H1 (cell line): ENCODE measurements at regions not wholly inside any gene's neighbourhood (a gene's known extent, or its start where the extent isn't known, plus 50 kb on each side); places are given as distances from the start of the nearest gene placed in this dataset.

Source experiments
- CTCF ChIA-PET: fragments of 300-600 bp; sonication (Branson Sonifier 250); formaldehyde crosslinking; loops from one replicate; lab custom pipeline; 2021; ENCODE audit not compliant: partially characterized antibody; lab: Charles Lee
- POLR2A ChIA-PET: fragments of 300-600 bp; sonication (Branson Sonifier 250); formaldehyde crosslinking; loops from one replicate; lab custom pipeline; 2021; ENCODE audit warnings: inconsistent platforms; ENCODE audit not compliant: partially characterized antibody; lab: Charles Lee
- DNase-seq, 2 experiments: peaks; one replicate each; pipeline versions ENCODE4 v3.0.0 to v3.0.0-alpha.2; 2010 to 2022; ENCODE audit warnings: low spot score in 2 of 2, low read depth in 1 of 2, mixed read lengths in 1 of 2
- FAIRE-seq: peaks from 2 replicates; lab custom pipeline; 2011; peaks lifted over from hg19 to GRCh38; lab: Jason Lieb, UNC
- H2AFZ ChIP-seq: 2 replicates; pipeline ENCODE4 v1.8.1; 2012; ENCODE audit warnings: low read length, inconsistent platforms
- H2AK5ac ChIP-seq: 2 replicates; pipeline ENCODE4 v1.6.1; 2013; ENCODE audit warnings: low read depth, low read length
- H2BK120ac ChIP-seq: replicated peaks from 2 replicates; pipeline ENCODE3; 2013; ENCODE audit warnings: low read depth, low read length, inconsistent platforms
- H2BK12ac ChIP-seq: 2 replicates; pipeline ENCODE4 v1.6.1; 2013; ENCODE audit warnings: low read depth, low read length
- H2BK15ac ChIP-seq: 2 replicates; pipeline ENCODE4 v1.6.1; 2013; ENCODE audit warnings: low read length
- H2BK20ac ChIP-seq: 2 replicates; pipeline ENCODE4 v1.6.1; 2013; ENCODE audit warnings: low read length
- H2BK5ac ChIP-seq: 2 replicates; pipeline ENCODE4 v1.6.1; 2013; ENCODE audit warnings: low read depth, low read length
- H3K14ac ChIP-seq: 2 replicates; pipeline ENCODE4 v1.6.1; 2013; ENCODE audit warnings: inconsistent platforms; ENCODE audit not compliant: insufficient read length
- H3K18ac ChIP-seq: 2 replicates; pipeline ENCODE4 v1.6.1; 2013; ENCODE audit warnings: low read length; ENCODE audit errors: extremely low read depth
- H3K23ac ChIP-seq: 2 replicates; pipeline ENCODE4 v1.6.1; 2013; ENCODE audit warnings: inconsistent platforms; ENCODE audit not compliant: insufficient read length
- H3K23me2 ChIP-seq: 2 replicates; pipeline ENCODE4 v1.6.1; 2013; ENCODE audit warnings: low read depth, low read length
- H3K27ac ChIP-seq: 2 replicates; pipeline ENCODE4 v1.6.1; 2011; ENCODE audit warnings: low read depth, low read length, inconsistent platforms
- H3K27me3 ChIP-seq, 4 experiments: replicated peaks in 1 of 4; 1 replicate in 1 of 4; 2 replicates in 3 of 4; pipeline versions ENCODE4 v1.6.1 to v1.8.1; 2011 to 2013; ENCODE audit warnings: low read length in 3 of 4, mild to moderate bottlenecking in 3 of 4, inconsistent platforms in 2 of 4, mixed read lengths in 2 of 4, moderate library complexity in 1 of 4; ENCODE audit not compliant: control insufficient read depth in 3 of 4, insufficient read depth in 3 of 4; ENCODE audit errors: extremely low read depth in 1 of 4
- H3K36me3 ChIP-seq, 4 experiments: 2 replicates each; pipeline versions ENCODE4 v1.6.1 to v1.8.1; 2011 to 2013; ENCODE audit warnings: mild to moderate bottlenecking in 4 of 4, low read length in 3 of 4, moderate library complexity in 2 of 4, control low read depth in 1 of 4, inconsistent platforms in 1 of 4; ENCODE audit not compliant: insufficient read depth in 4 of 4, control insufficient read depth in 2 of 4
- H3K4ac ChIP-seq: replicated peaks from 2 replicates; pipeline ENCODE3; 2013; ENCODE audit warnings: low read length, low read depth, mixed read lengths, inconsistent platforms; ENCODE audit not compliant: insufficient read length
- H3K4me1 ChIP-seq, 4 experiments: replicated peaks in 1 of 4; 1 replicate in 1 of 4; 2 replicates in 3 of 4; pipeline versions ENCODE4 v1.6.1 to v1.8.1; 2011 to 2013; ENCODE audit warnings: low read length in 3 of 4, inconsistent platforms in 2 of 4, mixed read lengths in 1 of 4; ENCODE audit not compliant: insufficient read depth in 4 of 4, control insufficient read depth in 3 of 4
- H3K4me2 ChIP-seq, 2 experiments: 2 replicates each; pipeline versions ENCODE4 v1.6.1 to v1.8.1; 2011 to 2013; ENCODE audit warnings: low read depth in 2 of 2, low read length in 2 of 2, control low read depth in 1 of 2, inconsistent platforms in 1 of 2, mild to moderate bottlenecking in 1 of 2; ENCODE audit not compliant: insufficient read depth in 1 of 2
- H3K4me3 ChIP-seq, 4 experiments: fragments of 200-600, 300-600 bp in 1 of 4; sonication (generic), shearing (Covaris generic), sonication (Bioruptor Twin) in 1 of 4; 2 replicates each; pipeline versions ENCODE4 v1.5.1 to v1.8.1; 2011 to 2016; ENCODE audit warnings: low read length in 4 of 4, low read depth in 3 of 4, control low read depth in 2 of 4, inconsistent platforms in 2 of 4, mild to moderate bottlenecking in 2 of 4, mixed read lengths in 1 of 4, moderate library complexity in 1 of 4; ENCODE audit not compliant: insufficient read depth in 2 of 4; ENCODE audit errors: extremely low read depth in 1 of 4
- H3K56ac ChIP-seq: replicated peaks from 2 replicates; pipeline ENCODE3; 2013; ENCODE audit warnings: low read depth, mild to moderate bottlenecking, mixed read lengths, low read length, inconsistent platforms; ENCODE audit not compliant: insufficient read length
- H3K79me1 ChIP-seq: 2 replicates; pipeline ENCODE4 v1.6.1; 2013; ENCODE audit warnings: low read depth, low read length, control low read depth
- H3K79me2 ChIP-seq, 2 experiments: 2 replicates each; pipeline versions ENCODE4 v1.6.1 to v1.8.1; 2012 to 2013; ENCODE audit warnings: low read length in 2 of 2, mild to moderate bottlenecking in 2 of 2, inconsistent platforms in 1 of 2; ENCODE audit not compliant: insufficient read depth in 2 of 2, control insufficient read depth in 1 of 2
- H3K9ac ChIP-seq, 4 experiments: replicated peaks in 1 of 4; 1 replicate in 1 of 4; 2 replicates in 3 of 4; pipeline versions ENCODE4 v1.6.1 to v1.8.1; 2011 to 2013; ENCODE audit warnings: low read depth in 3 of 4, low read length in 3 of 4, control low read depth in 2 of 4, mild to moderate bottlenecking in 2 of 4, moderate library complexity in 2 of 4, inconsistent platforms in 1 of 4; ENCODE audit errors: extremely low read depth in 1 of 4
- H3K9me3 ChIP-seq, 2 experiments: 2 replicates each; pipeline versions ENCODE4 v1.6.1 to v1.8.1; 2012 to 2013; ENCODE audit warnings: mild to moderate bottlenecking in 2 of 2, moderate library complexity in 2 of 2, control low read depth in 1 of 2, inconsistent platforms in 1 of 2, low read depth in 1 of 2, low read length in 1 of 2, mixed read lengths in 1 of 2; ENCODE audit not compliant: insufficient read depth in 2 of 2
- H4K20me1 ChIP-seq, 2 experiments: replicated peaks in 1 of 2; 2 replicates each; pipeline versions ENCODE3 to v1.8.1; 2011 to 2013; ENCODE audit warnings: inconsistent platforms in 2 of 2, low read length in 2 of 2, mild to moderate bottlenecking in 1 of 2; ENCODE audit not compliant: insufficient read depth in 2 of 2, control insufficient read depth in 1 of 2
- H4K5ac ChIP-seq: 2 replicates; pipeline ENCODE4 v1.6.1; 2013; ENCODE audit warnings: low read length, low read depth, mixed read lengths, inconsistent platforms; ENCODE audit not compliant: insufficient read length
- H4K8ac ChIP-seq: 2 replicates; pipeline ENCODE4 v1.8.0; 2013; ENCODE audit warnings: mild to moderate bottlenecking, moderate library complexity, low read length, inconsistent platforms; ENCODE audit not compliant: insufficient read depth; ENCODE audit errors: extremely low read depth
- H4K91ac ChIP-seq: replicated peaks from 2 replicates; pipeline ENCODE3; 2013; ENCODE audit warnings: low read length, mixed read lengths, inconsistent platforms; ENCODE audit not compliant: insufficient read length
- BACH1 ChIP-seq: IDR thresholded peaks from 2 replicates; pipeline ENCODE4 v1.6.1; 2012; ENCODE audit warnings: low read length, improper control_type of control experiment
- BCL11A ChIP-seq, 2 experiments: IDR thresholded peaks; one replicate each; pipeline ENCODE4 v1.6.1; 2011; ENCODE audit warnings: low read depth in 2 of 2, low read length in 2 of 2, mild to moderate bottlenecking in 2 of 2
- BRCA1 ChIP-seq: IDR thresholded peaks from 2 replicates; pipeline ENCODE4 v1.6.1; 2012; ENCODE audit warnings: low read depth, low read length, improper control_type of control experiment
- CBX5 ChIP-seq: fragments of 300-800, 300-1000 bp; sonication (generic); IDR thresholded peaks from 2 replicates; pipeline ENCODE4 v1.7.1; 2016; ENCODE audit warnings: antibody characterized with exemption, low read length, low read depth
- CEBPB ChIP-seq: IDR thresholded peaks from 2 replicates; pipeline ENCODE4 v1.6.1; 2012; ENCODE audit warnings: low read depth, low read length
- GABPA ChIP-seq: IDR thresholded peaks from 2 replicates; pipeline ENCODE4 v1.6.1; 2011; ENCODE audit warnings: mild to moderate bottlenecking, low read length, moderate library complexity, borderline replicate concordance; ENCODE audit not compliant: insufficient read depth
- KDM5A ChIP-seq: fragments of 200-600 bp; IDR thresholded peaks from 2 replicates; pipeline ENCODE4 v1.7.1; 2012; ENCODE audit warnings: mild to moderate bottlenecking, low read length, inconsistent platforms, mixed read lengths
- POLR2A ChIP-seq, 2 experiments: IDR thresholded peaks; 1 replicate in 1 of 2; 2 replicates in 1 of 2; pipeline ENCODE4 v1.6.1; 2011; ENCODE audit warnings: low read depth in 2 of 2, low read length in 2 of 2, mild to moderate bottlenecking in 2 of 2; ENCODE audit errors: control extremely low read depth in 1 of 2
- POU5F1 ChIP-seq: IDR thresholded peaks from 2 replicates; pipeline ENCODE4 v1.6.1; 2011; ENCODE audit warnings: low read depth, mild to moderate bottlenecking, low read length, moderate library complexity
- RAD21 ChIP-seq, 2 experiments: IDR thresholded peaks in 1 of 2; conservative IDR thresholded peaks in 1 of 2; 2 replicates each; pipeline ENCODE4 v1.6.1; 2011; ENCODE audit warnings: low read depth in 2 of 2, low read length in 2 of 2, improper control_type of control experiment in 1 of 2, inconsistent platforms in 1 of 2, mild to moderate bottlenecking in 1 of 2, moderate library complexity in 1 of 2
- RFX5 ChIP-seq: IDR thresholded peaks from 2 replicates; pipeline ENCODE4 v1.6.1; 2011; ENCODE audit warnings: low read depth, low read length, improper control_type of control experiment, borderline replicate concordance
- SIX5 ChIP-seq: IDR thresholded peaks from 2 replicates; pipeline ENCODE4 v1.6.1; 2011; ENCODE audit warnings: mild to moderate bottlenecking, low read depth, low read length
- SP2 ChIP-seq: IDR thresholded peaks from 2 replicates; pipeline ENCODE4 v1.6.1; 2012; ENCODE audit warnings: mild to moderate bottlenecking, low read length, inconsistent platforms
- TAF1 ChIP-seq: IDR thresholded peaks from 2 replicates; pipeline ENCODE4 v1.6.1; 2011; ENCODE audit warnings: mild to moderate bottlenecking, low read depth, low read length
- TF ChIP-seq, protein P1 (sequence below): IDR thresholded peaks from 2 replicates; pipeline ENCODE4 v1.6.1; 2012; ENCODE audit warnings: inconsistent platforms
- TF ChIP-seq, protein P2 (sequence below): IDR thresholded peaks from 2 replicates; pipeline ENCODE4 v1.6.1; 2012; ENCODE audit warnings: inconsistent platforms

DNA sequence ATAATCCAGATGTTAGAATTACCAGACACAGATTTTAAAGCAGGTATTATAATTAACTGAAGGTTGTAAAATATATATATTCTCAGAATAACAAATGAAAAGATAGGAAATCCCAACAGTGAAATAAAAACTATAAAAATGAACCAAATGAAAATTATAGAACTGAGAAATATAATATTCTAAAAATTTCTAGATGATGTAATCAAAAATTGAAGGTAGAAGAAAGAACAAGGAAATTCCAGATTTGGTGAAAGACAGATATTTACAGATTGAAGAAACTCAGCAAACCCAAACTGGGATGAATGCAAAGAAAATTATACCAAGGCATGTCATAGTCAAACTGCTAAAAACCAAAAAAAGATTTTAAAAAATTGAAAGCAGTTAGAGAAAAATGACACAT, 729.4 kb downstream of the MATN1 start:
- H3K4me2 ChIP-seq = no peak overlapping the region
- H3K23ac ChIP-seq = no peak overlapping the region
- H4K5ac ChIP-seq = no peak overlapping the region
- POLR2A ChIA-PET = no interaction called here
- no peak overlapping the region for H2AFZ ChIP-seq
- H4K8ac ChIP-seq = no peak overlapping the region
- no peak overlapping the region for H2BK12ac ChIP-seq
- H3K9ac ChIP-seq = no peak overlapping the region
- H2BK15ac ChIP-seq = no peak overlapping the region
- H3K9me3 ChIP-seq = 0 out of 4 replicates have a peak, but pooled peaks cover 0 to 3% of the 10 kb centered on the region in 2 experiments
- H2BK120ac ChIP-seq = no peak overlapping the region
- no peak overlapping the region for H3K56ac ChIP-seq
- H3K79me1 ChIP-seq = no peaks in the 10 kb centered on the region
- TF ChIP-seq CEBPB (no peak), KDM5A (no peak), RAD21 (IDR thresholded peaks at IDR 0.05 in 1 of 2, conservative IDR thresholded peaks at IDR 0.05 in 1 of 2; ENCODE audit: low read depth in 2 of 2, low read length in 2 of 2) (no peak), SIX5 (no peak), POLR2A (IDR thresholded peaks at IDR 0.05; ENCODE audit: control extremely low read depth in 1 of 2, low read depth in 2 of 2, low read length in 2 of 2) (no peak), BCL11A (IDR thresholded peaks at IDR 0.05; ENCODE audit: low read depth in 2 of 2, low read length in 2 of 2) (no peak), CBX5 (no peak), POU5F1 (no peak), RFX5 (no peak), GABPA (no peak), BACH1 (no peak), SP2 (no peak), TAF1 (no peak), BRCA1 (no peak)
- TF ChIP-seq, protein P1, sequence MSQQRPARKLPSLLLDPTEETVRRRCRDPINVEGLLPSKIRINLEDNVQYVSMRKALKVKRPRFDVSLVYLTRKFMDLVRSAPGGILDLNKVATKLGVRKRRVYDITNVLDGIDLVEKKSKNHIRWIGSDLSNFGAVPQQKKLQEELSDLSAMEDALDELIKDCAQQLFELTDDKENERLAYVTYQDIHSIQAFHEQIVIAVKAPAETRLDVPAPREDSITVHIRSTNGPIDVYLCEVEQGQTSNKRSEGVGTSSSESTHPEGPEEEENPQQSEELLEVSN = no peak
- TF ChIP-seq, protein P2, sequence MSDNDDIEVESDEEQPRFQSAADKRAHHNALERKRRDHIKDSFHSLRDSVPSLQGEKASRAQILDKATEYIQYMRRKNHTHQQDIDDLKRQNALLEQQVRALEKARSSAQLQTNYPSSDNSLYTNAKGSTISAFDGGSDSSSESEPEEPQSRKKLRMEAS = no peak
- no peak overlapping the region for H3K18ac ChIP-seq
- H2BK20ac ChIP-seq = no peak overlapping the region
- no peak overlapping the region for H2AK5ac ChIP-seq
- no peak overlapping the region for H2BK5ac ChIP-seq
- CTCF ChIA-PET = no interaction called here
- no peaks in the 10 kb centered on the region for H3K36me3 ChIP-seq
- H3K4ac ChIP-seq = no peak overlapping the region
- FAIRE-seq (no peak), DNase-seq (no peak)
- no peak overlapping the region for H3K4me3 ChIP-seq
- H3K79me2 ChIP-seq = no peaks in the 10 kb centered on the region
- H3K23me2 ChIP-seq = no peaks in the 10 kb centered on the region
- H3K27me3 ChIP-seq = no peaks in the 10 kb centered on the region
- H4K91ac ChIP-seq = no peak overlapping the region
- H3K27ac ChIP-seq = no peak overlapping the region
- no peaks in the 10 kb centered on the region for H3K4me1 ChIP-seq
- no peaks in the 10 kb centered on the region for H4K20me1 ChIP-seq
- H3K14ac ChIP-seq = no peak overlapping the region
